ENCODE measurements at regions not wholly inside any gene's neighbourhood (a gene's known extent, or its start where the extent isn't known, plus 50 kb on each side); places are given as distances from the start of the nearest gene placed in this dataset.

GRCh38 chr2:220310451-220310861 is 683.0 kb downstream of the SLC4A3 start (continued):
- TF ChIP-seq CEBPZ (IDR thresholded peaks at IDR 0.05; ENCODE audit: borderline replicate concordance, low read depth, low read length): no peak
- no peak for TF ChIP-seq SRSF7 (optimal IDR thresholded peaks at IDR 0.05; ENCODE audit: low read depth, low read length)

GRCh38 chr2:220315098-220315823 is 687.8 kb downstream of the SLC4A3 start:
- H3K9ac ChIP-seq (ENCODE audit: insufficient read depth in 1 of 2, low read depth in 2 of 2, low read length in 2 of 2): no peak overlapping the region
- no peak for DNase-seq (ENCODE audit: extremely low read depth in 1 of 4, low spot score in 3 of 4)
- ChIA-PET CTCF (ENCODE audit: low intra/inter-chr PET ratio) (no interaction called here), POLR2A (no interaction called here)
- 0% methylated on average over 4 of the region's 4 CpGs for WGBS (ENCODE audit: insufficient coverage, low coverage, missing lambda C conversion rate)
- intact Hi-C loops (cut with micrococcal nuclease) (no loop called here), in situ Hi-C loops (cut with MboI) (no loop called here)
- H3K27ac ChIP-seq (ENCODE audit: extremely low read depth, low read depth, low read length): no peak overlapping the region
- no peaks in the 10 kb centered on the region for H3K36me3 ChIP-seq (ENCODE audit: control insufficient read depth, insufficient read depth, low read length)
- no peak overlapping the region for H3K4me2 ChIP-seq (ENCODE audit: insufficient read depth, low read length)
- no TSS peak for BruUV-seq (replicated peaks)
- no peaks in the 10 kb centered on the region for H3K9me3 ChIP-seq (replicated peaks; ENCODE audit: control insufficient read depth, insufficient read depth, low read depth, low read length)
- no peaks in the 10 kb centered on the region for H3K4me1 ChIP-seq (replicated peaks in 1 of 2; ENCODE audit: control insufficient read depth in 2 of 2, insufficient read depth in 2 of 2, low read length in 2 of 2)
- H3K27me3 ChIP-seq (ENCODE audit: control insufficient read depth in 2 of 2, insufficient read depth in 2 of 2, low read length in 2 of 2): no peaks in the 10 kb centered on the region
- no peak overlapping the region for H2AFZ ChIP-seq (ENCODE audit: low read depth, low read length)
- H3K9me1 ChIP-seq (ENCODE audit: control insufficient read depth, insufficient read depth, low read length): no peaks in the 10 kb centered on the region
- no peaks in the 10 kb centered on the region for H3K79me2 ChIP-seq (ENCODE audit: control insufficient read depth, insufficient read depth, low read length)
- FAIRE-seq: no peak
- no peak overlapping the region for H3K4me3 ChIP-seq
- no peaks in the 10 kb centered on the region for H4K20me1 ChIP-seq (replicated peaks; ENCODE audit: control insufficient read depth, insufficient read depth, low read length)
- TF ChIP-seq CBX2 (IDR thresholded peaks at IDR 0.05; ENCODE audit: insufficient read depth, low read length, poor library complexity, severe bottlenecking): no peak
- no peak for ATAC-seq

All from K562 (cell line).